ENCODE measurements at regions not wholly inside any gene's neighbourhood (a gene's known extent, or its start where the extent isn't known, plus 50 kb on each side); places are given as distances from the start of the nearest gene placed in this dataset.

DNA sequence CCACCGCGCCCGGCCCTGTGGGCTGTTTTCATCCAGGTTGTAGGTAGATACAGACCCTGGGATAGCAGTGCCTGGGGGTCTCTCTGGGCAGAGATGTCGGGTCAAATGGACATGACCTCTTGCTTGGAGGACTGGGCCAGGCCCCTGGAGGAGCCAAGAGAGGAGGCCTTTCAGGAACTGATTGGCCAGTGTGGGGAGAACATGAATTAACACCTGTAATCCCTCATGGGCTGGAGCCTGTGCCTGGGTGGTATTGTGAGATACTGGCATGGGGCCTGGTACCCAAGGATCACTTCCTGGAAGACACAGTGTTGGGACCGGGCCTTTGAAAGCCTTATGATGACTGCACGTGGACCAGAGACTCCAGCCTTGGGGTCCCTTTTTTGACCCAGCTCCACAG, 158.7 kb upstream of the SKOR2 start:
- H3K9me3 ChIP-seq (ENCODE audit: low read length): no peaks in the 10 kb centered on the region
- H4K20me1 ChIP-seq (ENCODE audit: insufficient read depth, low read length): no peaks in the 10 kb centered on the region
- no peak overlapping the region for H3K9ac ChIP-seq (ENCODE audit: insufficient read depth, low read depth, low read length)
- BruUV-seq (replicated peaks): no TSS peak
- WGBS (ENCODE audit: low lambda C conversion rate): 5% methylated on average over 6 of the region's 6 CpGs
- DNase-seq (ENCODE audit: low spot score) (no peak), ATAC-seq (no peak), FAIRE-seq (no peak)
- H3K79me2 ChIP-seq (ENCODE audit: insufficient read depth, low read length): no peaks in the 10 kb centered on the region
- intact Hi-C loops (cut with micrococcal nuclease; ENCODE audit: unreplicated experiment): no loop called here
- no peaks in the 10 kb centered on the region for H3K36me3 ChIP-seq (replicated peaks in 1 of 2; ENCODE audit: control insufficient read depth in 1 of 2, insufficient read depth in 2 of 2, low read length in 2 of 2)
- H2AFZ ChIP-seq (ENCODE audit: low read length): no peak overlapping the region
- ChIA-PET CTCF (ENCODE audit: low intra/inter-chr PET ratio, low total read pairs) (no interaction called here), POLR2A (no interaction called here)
- no peak overlapping the region for H3K4me3 ChIP-seq (replicated peaks in 1 of 3; ENCODE audit: insufficient read depth in 1 of 3, low read depth in 2 of 3, low read length in 3 of 3)
- TF ChIP-seq FOSL2 (CRISPR knock-in tag; IDR thresholded peaks at IDR 0.05) (no peak), ZNF253 (CRISPR knock-in tag; IDR thresholded peaks at IDR 0.05; ENCODE audit: borderline replicate concordance) (no peak), ZBTB7A (CRISPR knock-in tag; IDR thresholded peaks at IDR 0.05) (no peak), MTF2 (CRISPR knock-in tag; IDR thresholded peaks at IDR 0.05; ENCODE audit: borderline replicate concordance) (no peak), SNRNP70 (IDR thresholded peaks at IDR 0.05; ENCODE audit: low read depth, low read length) (no peak), JUN (CRISPR knock-in tag; IDR thresholded peaks at IDR 0.05) (no peak), ZNF646 (CRISPR knock-in tag; IDR thresholded peaks at IDR 0.05) (no peak)
- TF ChIP-seq, protein P1, sequence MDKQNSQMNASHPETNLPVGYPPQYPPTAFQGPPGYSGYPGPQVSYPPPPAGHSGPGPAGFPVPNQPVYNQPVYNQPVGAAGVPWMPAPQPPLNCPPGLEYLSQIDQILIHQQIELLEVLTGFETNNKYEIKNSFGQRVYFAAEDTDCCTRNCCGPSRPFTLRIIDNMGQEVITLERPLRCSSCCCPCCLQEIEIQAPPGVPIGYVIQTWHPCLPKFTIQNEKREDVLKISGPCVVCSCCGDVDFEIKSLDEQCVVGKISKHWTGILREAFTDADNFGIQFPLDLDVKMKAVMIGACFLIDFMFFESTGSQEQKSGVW (CRISPR knock-in tag; IDR thresholded peaks at IDR 0.05; ENCODE audit: borderline replicate concordance): no peak
- H3K4me2 ChIP-seq (ENCODE audit: low read depth, low read length): no peak overlapping the region
- in situ Hi-C loops (cut with HindIII; ENCODE audit: extremely low pct_ligation_motif_present, low pct_unique_long_range_greater_than_20kb): no loop called here
- no peaks in the 10 kb centered on the region for H3K4me1 ChIP-seq (ENCODE audit: insufficient read depth, low read length)
- peaks cover 0 to 5% of the 10 kb centered on the region in 2 experiments; a peak in 1 of 5 replicates for H3K27me3 ChIP-seq (ENCODE audit: control insufficient read depth in 1 of 2, insufficient read depth in 2 of 2, low read length in 2 of 2)
- H3K27ac ChIP-seq (ENCODE audit: extremely low read length, insufficient read depth, low read length): no peak overlapping the region
